HEK293T (cell line): ENCODE measurements at regions not wholly inside any gene's neighbourhood (a gene's known extent, or its start where the extent isn't known, plus 50 kb on each side); places are given as distances from the start of the nearest gene placed in this dataset.

Experiments used
- ARNT ChIP-seq: fragments of 450-650 bp; IDR thresholded peaks from 2 replicates; pipeline ENCODE4 v1.6.1; 2017; ENCODE audit warnings: mild to moderate bottlenecking
- BHLHE40 ChIP-seq: fragments of 450-650 bp; IDR thresholded peaks from 2 replicates; pipeline ENCODE4 v1.6.1; 2016; ENCODE audit warnings: mild to moderate bottlenecking, moderate library complexity, borderline replicate concordance
- CTBP1 ChIP-seq: fragments of 450-650 bp; IDR thresholded peaks from 2 replicates; pipeline ENCODE4 v1.6.1; 2016; ENCODE audit warnings: borderline replicate concordance
- ELF4 ChIP-seq: fragments of 450-650 bp; IDR thresholded peaks from 2 replicates; pipeline ENCODE4 v1.6.1; 2017; ENCODE audit warnings: antibody characterized with exemption
- FOXK2 ChIP-seq: fragments of 450-650 bp; IDR thresholded peaks from 2 replicates; pipeline ENCODE4 v1.6.1; 2016; ENCODE audit warnings: mild to moderate bottlenecking
- NFRKB ChIP-seq: fragments of 450-650 bp; IDR thresholded peaks from 2 replicates; pipeline ENCODE4 v1.6.1; 2016; ENCODE audit warnings: mild to moderate bottlenecking, moderate library complexity
- SP1 ChIP-seq: fragments of 450-650 bp; IDR thresholded peaks from 2 replicates; pipeline ENCODE4 v1.6.1; 2017
- SUZ12 ChIP-seq: fragments of 450-650 bp; IDR thresholded peaks from 2 replicates; pipeline ENCODE4 v1.6.1; 2016; ENCODE audit warnings: mild to moderate bottlenecking
- TARDBP ChIP-seq: fragments of 450-650 bp; IDR thresholded peaks from 2 replicates; pipeline ENCODE4 v1.6.1; 2016
- ZNF384 ChIP-seq: fragments of 450-650 bp; IDR thresholded peaks from 2 replicates; pipeline ENCODE4 v1.6.1; 2016

DNA sequence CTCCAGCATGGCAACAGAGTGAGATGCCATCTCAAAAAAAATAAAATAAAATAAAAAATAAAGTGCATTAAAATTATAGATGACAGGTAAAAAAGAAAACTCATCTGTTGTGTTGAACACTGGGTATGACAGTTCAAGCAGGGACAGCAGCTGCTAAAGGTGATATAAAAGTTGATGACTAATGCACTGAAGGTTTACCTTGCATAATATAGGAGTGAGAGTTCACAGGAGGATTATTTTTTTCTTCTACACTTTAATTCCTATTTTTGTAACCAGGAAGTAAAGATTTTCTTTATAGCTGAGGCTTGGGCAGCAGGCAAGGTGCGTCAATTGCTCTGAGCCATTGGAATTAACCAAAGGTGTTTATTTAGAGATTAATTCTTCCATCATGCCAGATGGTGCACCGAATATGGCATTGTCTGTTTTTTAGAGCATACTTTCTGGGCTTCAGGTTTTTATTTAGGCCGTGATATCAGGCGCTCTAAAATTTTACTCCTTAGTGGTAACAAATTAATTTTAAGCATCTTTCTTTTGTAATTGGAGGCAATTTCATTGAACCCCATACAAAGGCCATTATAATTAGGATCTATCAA is 337.0 kb upstream of the SLC10A2 start:
- TF ChIP-seq NFRKB (no peak), FOXK2 (no peak), ZNF384 (no peak), SP1 (no peak), SUZ12 (no peak), ARNT (no peak), CTBP1 (no peak), BHLHE40 (no peak), TARDBP (no peak), ELF4 (no peak)
